ENCODE measurements at regions not wholly inside any gene's neighbourhood (a gene's known extent, or its start where the extent isn't known, plus 50 kb on each side); places are given as distances from the start of the nearest gene placed in this dataset.
"Not testable (repeated sequence)": the region's sequence is repeated elsewhere in the genome, so short reads cannot be mapped to it uniquely, and the experiment has no call there.

GRCh38 chr7:65081669-65082055, 75.2 kb upstream of the ERV3-1 start:
- WGBS, 2 donors, result 90 to 92% methylated on average over 14 to 18 of the region's 19 CpGs
- peak overlapping the region in 1 of 2 donors; percentile 21 for H3K4me3 ChIP-seq
- H3K4me1 ChIP-seq; H3K27me3 ChIP-seq; DNase-seq; H3K9me3 ChIP-seq; ATAC-seq; intact Hi-C loops (cut with DNase I); H3K36me3 ChIP-seq (replicated peaks in 1 of 2; ENCODE audit: insufficient read depth in 1 of 2, low read depth in 2 of 2): not testable (repeated sequence)
- peak overlapping the region in 3 of 4 donors; percentile 79 to 92 (median 86) for H3K27ac ChIP-seq

GRCh38 chr7:65080799-65081668, 74.5 kb upstream of the ERV3-1 start:
- H3K36me3 ChIP-seq (replicated peaks in 1 of 2; ENCODE audit: insufficient read depth in 1 of 2, low read depth in 2 of 2), result not testable (repeated sequence)

GRCh38 chr7:65074959-65075358, 68.5 kb upstream of the ERV3-1 start:
- intact Hi-C loops (cut with DNase I); H3K36me3 ChIP-seq (replicated peaks in 1 of 2; ENCODE audit: insufficient read depth in 1 of 2, low read depth in 2 of 2); H3K27me3 ChIP-seq; H3K4me3 ChIP-seq; DNase-seq; ATAC-seq; H3K27ac ChIP-seq; H3K9me3 ChIP-seq: not testable (repeated sequence)
- WGBS, 2 donors, result 92% methylated on average over 15 of the region's 33 CpGs; no CpG with 5 or more reads in 1 of the 2 donors
- peaks cover 17% of the 10 kb centered on the region for H3K4me1 ChIP-seq

More at GRCh38 chr7:65080799-65081668, 74.5 kb upstream of the ERV3-1 start:
- H3K27me3 ChIP-seq; H3K4me1 ChIP-seq; H3K9me3 ChIP-seq; intact Hi-C loops (cut with DNase I): not testable (repeated sequence)
- ATAC-seq, result peak; percentile 98
- TF ChIP-seq CTCF (IDR thresholded peaks at IDR 0.05) (peak in 2 of 7 experiments; percentile 12 to 16), POLR2A (IDR thresholded peaks at IDR 0.05) (peak in 2 of 3 donors; percentile 73 to 79)
- DNase-seq, result peak; percentile 95 to 98 (median 96)
- Histone ChIP-seq H3K4me3 (peak overlapping the region; percentile 53 to 79), H3K27ac (peak overlapping the region; percentile 76 to 92 (median 82))
- WGBS, 2 donors, result 2 to 8% methylated on average over 9 to 51 of the region's 53 CpGs

GRCh38 chr7:65073160-65073559, 66.7 kb upstream of the ERV3-1 start:
- H3K27me3 ChIP-seq; H3K4me3 ChIP-seq; DNase-seq; H3K36me3 ChIP-seq (replicated peaks in 1 of 2; ENCODE audit: insufficient read depth in 1 of 2, low read depth in 2 of 2); H3K27ac ChIP-seq; H3K9me3 ChIP-seq; intact Hi-C loops (cut with DNase I); ATAC-seq: not testable (repeated sequence)
- 31 to 38% methylated on average over 2 to 3 of the region's 3 CpGs for WGBS, 2 donors
- H3K4me1 ChIP-seq, result peaks cover 10% of the 10 kb centered on the region

- H3K4me3 ChIP-seq; H3K36me3 ChIP-seq (replicated peaks in 1 of 2; ENCODE audit: insufficient read depth in 1 of 2, low read depth in 2 of 2); H3K27me3 ChIP-seq; intact Hi-C loops (cut with DNase I); H3K9me3 ChIP-seq: not testable (repeated sequence)
- peak; percentile 92 for ATAC-seq
- 15 to 34% methylated on average over 5 to 7 of the region's 7 CpGs for WGBS, 2 donors
- Histone ChIP-seq H3K27ac (peak overlapping the region in 1 of 4 donors; percentile 69), H3K4me1 (peaks cover 10% of the 10 kb centered on the region)
- DNase-seq, result peak; percentile 28 to 49 (median 35)
Measured at GRCh38 chr7:65071854-65072431, 65.5 kb upstream of the ERV3-1 start.

- intact Hi-C loops (cut with DNase I); H3K27me3 ChIP-seq; H3K9me3 ChIP-seq; ATAC-seq; H3K4me3 ChIP-seq; H3K36me3 ChIP-seq (replicated peaks in 1 of 2; ENCODE audit: insufficient read depth in 1 of 2, low read depth in 2 of 2); DNase-seq; H3K27ac ChIP-seq: not testable (repeated sequence)
- 92 to 100% methylated on average over 1 of the region's 1 CpG for WGBS, 2 donors
- H3K4me1 ChIP-seq, result peaks cover 10% of the 10 kb centered on the region
Measured at GRCh38 chr7:65069476-65069875, 63.0 kb upstream of the ERV3-1 start.

GRCh38 chr7:65062566-65062965, 56.1 kb upstream of the ERV3-1 start:
- H3K27ac ChIP-seq; intact Hi-C loops (cut with DNase I); H3K36me3 ChIP-seq (replicated peaks in 1 of 2; ENCODE audit: insufficient read depth in 1 of 2, low read depth in 2 of 2); H3K4me1 ChIP-seq; H3K4me3 ChIP-seq; DNase-seq; H3K9me3 ChIP-seq; ATAC-seq; H3K27me3 ChIP-seq: not testable (repeated sequence)
- 48 to 51% methylated on average over 2 of the region's 2 CpGs for whole genome bisulfite sequencing, 2 donors

GRCh38 chr7:65059247-65059646, 52.8 kb upstream of the ERV3-1 start:
- H3K4me1 ChIP-seq; ATAC-seq; intact Hi-C loops (cut with DNase I); DNase-seq; H3K27ac ChIP-seq; H3K36me3 ChIP-seq (replicated peaks in 1 of 2; ENCODE audit: insufficient read depth in 1 of 2, low read depth in 2 of 2); H3K4me3 ChIP-seq; H3K9me3 ChIP-seq; H3K27me3 ChIP-seq: not testable (repeated sequence)
- 94 to 100% methylated on average over 1 of the region's 1 CpG for WGBS, 2 donors

All from body of pancreas (tissue), 4 donors.